ENCODE measurements at regions not wholly inside any gene's neighbourhood (a gene's known extent, or its start where the extent isn't known, plus 50 kb on each side); places are given as distances from the start of the nearest gene placed in this dataset.

DNA sequence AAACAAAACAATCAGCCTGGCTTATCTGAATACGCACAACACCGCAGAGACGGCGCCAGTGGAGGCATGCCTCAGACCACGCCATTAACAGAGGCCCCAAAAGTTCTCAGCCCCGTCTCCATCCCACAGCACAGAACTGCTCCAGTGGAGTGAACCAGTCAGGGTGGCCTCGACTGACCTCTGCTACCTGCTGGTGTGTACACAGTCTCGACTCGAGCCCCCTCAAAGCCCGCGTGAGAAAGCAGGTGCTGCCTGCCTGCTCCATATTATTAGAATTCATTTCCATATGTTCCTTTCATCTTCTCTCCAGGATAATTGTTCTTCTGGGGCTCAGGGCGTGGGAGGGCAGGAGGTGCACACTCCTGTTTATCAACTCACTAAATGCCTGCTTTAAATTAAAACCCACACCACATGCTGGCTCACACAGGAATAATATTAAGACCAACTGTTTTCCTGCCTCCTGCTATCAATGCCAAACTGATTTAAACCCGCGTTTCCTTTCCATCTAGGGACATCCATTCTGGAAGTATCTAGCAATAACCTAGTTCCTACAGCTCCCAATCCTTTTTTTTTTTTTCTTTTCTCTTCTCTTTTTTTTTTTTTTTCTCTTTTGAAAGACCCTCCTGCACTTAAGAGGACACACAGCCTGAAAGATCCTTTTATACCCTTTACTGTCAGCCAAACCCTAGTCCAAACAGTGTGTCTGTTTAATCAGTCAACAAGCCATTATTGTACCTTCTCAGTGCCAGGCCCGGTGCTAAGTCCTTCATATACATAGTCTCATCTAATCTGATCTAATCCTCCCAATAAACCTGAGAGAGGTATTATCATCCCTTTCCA lies 101.2 kb downstream of the TLE3 start:
- no peaks in the 10 kb centered on the region for H3K9me2 ChIP-seq (ENCODE audit: low read depth, low read length)
- peak overlapping the region; percentile 19; the same call in 1 of the 2 replicates for H3K9ac ChIP-seq (ENCODE audit: low read length)
- no peaks in the 10 kb centered on the region for H3K27me3 ChIP-seq (ENCODE audit: insufficient read depth, low read length)
- H3K36me3 ChIP-seq (ENCODE audit: insufficient read depth, low read length) = no peaks in the 10 kb centered on the region
- no peak overlapping the region for H2AFZ ChIP-seq (ENCODE audit: low read length)
- H4K20me1 ChIP-seq (ENCODE audit: insufficient read depth, low read length) = no peaks in the 10 kb centered on the region
- H3K27ac ChIP-seq (ENCODE audit: low read depth, low read length, poor library complexity, severe bottlenecking) = peak overlapping the region; percentile 95
- TF ChIP-seq CTCF (IDR thresholded peaks at IDR 0.05; ENCODE audit: low read length) (no peak), EZH2 (IDR thresholded peaks at IDR 0.05; ENCODE audit: borderline replicate concordance, low read length) (no peak)
- peak overlapping the region; percentile 35; the same call in 1 of the 2 replicates for H3K4me2 ChIP-seq (ENCODE audit: low read length)
- H3F3A ChIP-seq (ENCODE audit: insufficient read depth, low read length) = no peaks in the 10 kb centered on the region
- H3K79me2 ChIP-seq (ENCODE audit: insufficient read depth, low read length) = no peaks in the 10 kb centered on the region
- peaks cover 95% of the 10 kb centered on the region for H3K4me1 ChIP-seq (ENCODE audit: insufficient read depth, low read length, severe bottlenecking)
- H3K4me3 ChIP-seq (ENCODE audit: low read depth, low read length, poor library complexity, severe bottlenecking) = no peak overlapping the region
- no peaks in the 10 kb centered on the region for H3K9me3 ChIP-seq (ENCODE audit: low read length)

DNA sequence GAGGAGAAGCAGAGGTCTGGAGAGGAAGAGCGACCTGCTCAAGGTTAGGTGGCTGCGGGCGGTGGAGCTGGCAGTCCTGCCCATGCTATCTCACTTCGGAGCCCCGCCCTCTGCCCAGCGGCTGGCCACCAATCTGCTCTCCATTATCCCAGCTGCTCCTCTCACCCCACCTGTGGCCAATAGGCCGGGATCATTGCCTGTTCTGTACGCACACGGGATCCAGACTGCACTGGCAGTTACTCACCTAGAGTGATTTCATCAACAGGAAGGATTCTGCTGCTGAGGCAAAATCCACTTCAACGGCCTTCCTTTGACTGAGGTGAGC lies 100.6 kb downstream of the TLE3 start:
- Histone ChIP-seq H3K36me3 (ENCODE audit: insufficient read depth, low read length) (no peaks in the 10 kb centered on the region), H4K20me1 (ENCODE audit: insufficient read depth, low read length) (no peaks in the 10 kb centered on the region), H3K9me3 (ENCODE audit: low read length) (no peaks in the 10 kb centered on the region), H3K27ac (ENCODE audit: low read depth, low read length, poor library complexity, severe bottlenecking) (peak overlapping the region; percentile 95), H2AFZ (ENCODE audit: low read length) (no peak overlapping the region), H3K4me3 (ENCODE audit: low read depth, low read length, poor library complexity, severe bottlenecking) (no peak overlapping the region), H3K9ac (ENCODE audit: low read length) (peak overlapping the region; percentile 19; the same call in 1 of the 2 replicates), H3K4me1 (ENCODE audit: insufficient read depth, low read length, severe bottlenecking) (peaks cover 95% of the 10 kb centered on the region), H3K9me2 (ENCODE audit: low read depth, low read length) (no peaks in the 10 kb centered on the region), H3K4me2 (ENCODE audit: low read length) (peak overlapping the region; percentile 35; the same call in 1 of the 2 replicates), H3F3A (ENCODE audit: insufficient read depth, low read length) (no peaks in the 10 kb centered on the region), H3K27me3 (ENCODE audit: insufficient read depth, low read length) (no peaks in the 10 kb centered on the region), H3K79me2 (ENCODE audit: insufficient read depth, low read length) (no peaks in the 10 kb centered on the region)
- TF ChIP-seq EZH2 (IDR thresholded peaks at IDR 0.05; ENCODE audit: borderline replicate concordance, low read length) = no peak
- TF ChIP-seq CTCF (IDR thresholded peaks at IDR 0.05; ENCODE audit: low read length) = no peak
